Endothelial cell of umbilical vein (primary cell): ENCODE measurements at regions not wholly inside any gene's neighbourhood (a gene's known extent, or its start where the extent isn't known, plus 50 kb on each side); places are given as distances from the start of the nearest gene placed in this dataset.

Experiments used
- BruUV-seq: library from RNA; stranded (reverse); fragments of 400-500 nt; replicated peaks from 2 replicates; lab custom pipeline; 2021; lab: Mats Ljungman, UMichigan
- CTCF ChIA-PET: fragments of 300-600, 350-600 bp; sonication (Branson Sonifier 250); formaldehyde crosslinking; loops from one replicate; lab custom pipeline; 2021; ENCODE audit warnings: antibody characterized with exemption, inconsistent platforms; lab: Charles Lee
- POLR2A ChIA-PET: fragments of 300-600, 350-600 bp; sonication (Branson Sonifier 250); formaldehyde crosslinking; loops from one replicate; lab custom pipeline; 2021; ENCODE audit warnings: antibody characterized with exemption, inconsistent platforms; lab: Charles Lee
- DNase-seq: peaks from one replicate; pipeline ENCODE4 v3.0.0-alpha.2; 2011; ENCODE audit warnings: low read depth, low spot score
- FAIRE-seq: peaks from 2 replicates; lab custom pipeline; 2011; peaks lifted over from hg19 to GRCh38; lab: Jason Lieb, UNC
- H2AFZ ChIP-seq: 2 replicates; pipeline ENCODE4 v1.6.0; 2012; ENCODE audit warnings: low read depth, low read length, control low read depth, inconsistent platforms
- H3K27ac ChIP-seq: 2 replicates; pipeline ENCODE4 v1.5.1; 2011; ENCODE audit warnings: low read depth, mild to moderate bottlenecking, control low read depth, low read length, moderate library complexity; ENCODE audit not compliant: insufficient read depth
- H3K27me3 ChIP-seq, 2 experiments: 2 replicates each; pipeline versions ENCODE4 v1.6.0 to v1.6.1; 2011; ENCODE audit warnings: low read length in 2 of 2, mixed read lengths in 1 of 2; ENCODE audit not compliant: control insufficient read depth in 2 of 2, insufficient read depth in 2 of 2
- H3K36me3 ChIP-seq, 2 experiments: 2 replicates in 1 of 2; 3 replicates in 1 of 2; pipeline ENCODE4 v1.5.1; 2011; ENCODE audit warnings: low read length in 2 of 2, mild to moderate bottlenecking in 1 of 2, moderate library complexity in 1 of 2; ENCODE audit not compliant: control insufficient read depth in 2 of 2, insufficient read depth in 2 of 2; ENCODE audit errors: extremely low read depth in 1 of 2
- H3K4me1 ChIP-seq: 3 replicates; pipeline ENCODE4 v1.5.1; 2011; ENCODE audit warnings: mild to moderate bottlenecking, low read length; ENCODE audit not compliant: control insufficient read depth, insufficient read depth; ENCODE audit errors: extremely low read depth
- H3K4me2 ChIP-seq: 2 replicates; pipeline ENCODE4 v1.6.1; 2011; ENCODE audit warnings: low read length, control low read depth, mixed read lengths; ENCODE audit not compliant: insufficient read depth
- H3K4me3 ChIP-seq, 3 experiments: fragments of 200-600 bp in 1 of 3; sonication (generic), shearing (Covaris generic) in 1 of 3; replicated peaks in 1 of 3; 2 replicates each; pipeline ENCODE4 v1.5.1; 2011 to 2016; ENCODE audit warnings: control low read depth in 3 of 3, low read length in 3 of 3, mild to moderate bottlenecking in 2 of 3, inconsistent platforms in 1 of 3, low read depth in 1 of 3, moderate library complexity in 1 of 3; ENCODE audit not compliant: insufficient read depth in 1 of 3
- H3K79me2 ChIP-seq: 2 replicates; pipeline ENCODE4 v1.6.0; 2012; ENCODE audit warnings: low read length, inconsistent platforms; ENCODE audit not compliant: control insufficient read depth, insufficient read depth
- H3K9ac ChIP-seq: replicated peaks from 2 replicates; pipeline ENCODE3; 2011; ENCODE audit warnings: low read length, control low read depth; ENCODE audit not compliant: insufficient read depth; ENCODE audit errors: extremely low read depth
- H3K9me1 ChIP-seq: replicated peaks from 3 replicates; pipeline ENCODE4 v1.6.0; 2011; ENCODE audit warnings: mild to moderate bottlenecking, low read length; ENCODE audit not compliant: control insufficient read depth, insufficient read depth; ENCODE audit errors: extremely low read depth
- H3K9me3 ChIP-seq: replicated peaks from 2 replicates; pipeline ENCODE4 v1.5.1; 2012; ENCODE audit warnings: low read length, inconsistent platforms; ENCODE audit not compliant: control insufficient read depth, insufficient read depth
- H4K20me1 ChIP-seq: replicated peaks from 2 replicates; pipeline ENCODE3; 2011; ENCODE audit warnings: mild to moderate bottlenecking, low read length; ENCODE audit not compliant: control insufficient read depth, insufficient read depth; ENCODE audit errors: extremely low read depth
- CTCF ChIP-seq, 2 donors: IDR thresholded peaks; 1 replicate in 1 of 2; 2 replicates in 1 of 2; pipeline ENCODE4 v1.5.1; 2011; ENCODE audit warnings: low read length in 2 of 2, mild to moderate bottlenecking in 2 of 2, moderate library complexity in 2 of 2, control low read depth in 1 of 2, inconsistent platforms in 1 of 2, low read depth in 1 of 2; ENCODE audit not compliant: insufficient read depth in 1 of 2; ENCODE audit errors: extremely low read depth in 1 of 2
- EZH2 ChIP-seq: IDR thresholded peaks from 2 replicates; pipeline ENCODE4 v1.6.1; 2012; ENCODE audit warnings: borderline replicate concordance, low read depth, mild to moderate bottlenecking, moderate library complexity, low read length, inconsistent platforms; ENCODE audit not compliant: severe bottlenecking
- FOS ChIP-seq: IDR thresholded peaks from 2 replicates; pipeline ENCODE4 v1.6.1; 2011; ENCODE audit warnings: mild to moderate bottlenecking, low read length, moderate library complexity, borderline replicate concordance; ENCODE audit not compliant: insufficient read depth
- GATA2 ChIP-seq: IDR thresholded peaks from 2 replicates; pipeline ENCODE4 v1.7.0; 2011; ENCODE audit warnings: low read depth, mild to moderate bottlenecking, moderate library complexity, mixed read lengths, low read length; ENCODE audit not compliant: insufficient read length, insufficient read depth
- JUN ChIP-seq: IDR thresholded peaks from 2 replicates; pipeline ENCODE4 v1.6.1; 2011; ENCODE audit warnings: borderline replicate concordance, low read depth; ENCODE audit not compliant: insufficient read length, insufficient read depth
- MAX ChIP-seq: IDR thresholded peaks from 2 replicates; pipeline ENCODE4 v1.6.1; 2011; ENCODE audit not compliant: insufficient read depth, insufficient read length
- MYC ChIP-seq: IDR thresholded peaks from one replicate; pipeline ENCODE4 v1.6.1; 2011; ENCODE audit warnings: mild to moderate bottlenecking, low read depth, low read length
- POLR2A ChIP-seq: IDR thresholded peaks from 2 replicates; pipeline ENCODE4 v1.6.1; 2012; ENCODE audit warnings: low read depth, mild to moderate bottlenecking, control low read depth, low read length
- POLR2AphosphoS5 ChIP-seq: IDR thresholded peaks from 2 replicates; pipeline ENCODE4 v1.6.1; 2012; ENCODE audit warnings: low read depth, mild to moderate bottlenecking, control low read depth, low read length, moderate library complexity; ENCODE audit not compliant: insufficient read depth
- dilution Hi-C: fragments of 300-500 bp; cut with MboI; formaldehyde crosslinking; loops from one replicate; pipeline ENCODE4 v1.15.0; 2019; ENCODE audit warnings: low sequenced_read_pairs; ENCODE audit not compliant: extremely low pct_ligation_motif_present
- intact Hi-C: fragments of 100-400 bp; cut with micrococcal nuclease; formaldehyde crosslinking; loops from one replicate; pipeline ENCODE4 v1.10.0; 2022

- ChIA-PET POLR2A (no interaction called here), CTCF (no interaction called here)
- H3K9me1 ChIP-seq = no peaks in the 10 kb centered on the region
- intact Hi-C loops (no loop called here), dilution Hi-C loops (no loop called here)
- H3K27ac ChIP-seq = no peak overlapping the region
- no peaks in the 10 kb centered on the region for H4K20me1 ChIP-seq
- no peaks in the 10 kb centered on the region for H3K9me3 ChIP-seq
- no peak for DNase-seq
- H3K4me3 ChIP-seq = no peak overlapping the region
- no peaks in the 10 kb centered on the region for H3K36me3 ChIP-seq
- H2AFZ ChIP-seq = no peak overlapping the region
- no TSS peak for BruUV-seq
- H3K79me2 ChIP-seq = no peaks in the 10 kb centered on the region
- no peaks in the 10 kb centered on the region for H3K27me3 ChIP-seq
- no peak for FAIRE-seq
- no peak overlapping the region for H3K4me2 ChIP-seq
- TF ChIP-seq GATA2 (no peak), FOS (no peak), POLR2AphosphoS5 (no peak), MYC (no peak), MAX (no peak), POLR2A (no peak), JUN (no peak), EZH2 (no peak)
- H3K9ac ChIP-seq = no peak overlapping the region
- H3K4me1 ChIP-seq = no peaks in the 10 kb centered on the region
These were observed 556.2 kb upstream of the CFAP20DC start for GRCh38 chr3:59605944-59606534.

- Histone ChIP-seq H3K27ac (no peak overlapping the region), H3K79me2 (no peaks in the 10 kb centered on the region), H3K4me3 (no peak overlapping the region), H4K20me1 (no peaks in the 10 kb centered on the region), H3K9me3 (no peaks in the 10 kb centered on the region), H3K9ac (no peak overlapping the region), H3K27me3 (no peaks in the 10 kb centered on the region), H3K4me2 (no peak overlapping the region), H2AFZ (no peak overlapping the region), H3K4me1 (no peaks in the 10 kb centered on the region), H3K9me1 (no peaks in the 10 kb centered on the region), H3K36me3 (no peaks in the 10 kb centered on the region)
- no TSS peak for BruUV-seq
- no peak for DNase-seq
- ChIA-PET POLR2A (no interaction called here), CTCF (no interaction called here)
- FAIRE-seq = no peak
- no peak for TF ChIP-seq MAX
- TF ChIP-seq JUN = no peak
- no peak for TF ChIP-seq POLR2AphosphoS5
- no peak for TF ChIP-seq CTCF (IDR thresholded peaks at IDR 0.05; ENCODE audit: extremely low read depth in 1 of 2, insufficient read depth in 1 of 2, low read depth in 1 of 2, low read length in 2 of 2)
- no peak for TF ChIP-seq POLR2A
- no peak for TF ChIP-seq EZH2
- no peak for TF ChIP-seq MYC
- no peak for TF ChIP-seq GATA2
- TF ChIP-seq FOS = no peak
- intact Hi-C loops = no loop called here
- dilution Hi-C loops = no loop called here
These were observed 555.5 kb upstream of the CFAP20DC start for GRCh38 chr3:59605318-59605717.
